PC-3 (cell line): ENCODE measurements at regions not wholly inside any gene's neighbourhood (a gene's known extent, or its start where the extent isn't known, plus 50 kb on each side); places are given as distances from the start of the nearest gene placed in this dataset.

Experiments used
- CTCF ChIP-seq: fragments of 300-600 bp; sonication (generic); conservative IDR thresholded peaks from 2 replicates; pipeline ENCODE4 v1.5.1; 2017; ENCODE audit warnings: antibody characterized with exemption, low read depth, mild to moderate bottlenecking, low read length
- EZH2 ChIP-seq: fragments of 300-600 bp; sonication (generic); IDR thresholded peaks from one replicate; pipeline ENCODE4 v1.6.1; 2017; ENCODE audit warnings: antibody characterized with exemption, mild to moderate bottlenecking, low read length; ENCODE audit not compliant: unreplicated experiment

DNA sequence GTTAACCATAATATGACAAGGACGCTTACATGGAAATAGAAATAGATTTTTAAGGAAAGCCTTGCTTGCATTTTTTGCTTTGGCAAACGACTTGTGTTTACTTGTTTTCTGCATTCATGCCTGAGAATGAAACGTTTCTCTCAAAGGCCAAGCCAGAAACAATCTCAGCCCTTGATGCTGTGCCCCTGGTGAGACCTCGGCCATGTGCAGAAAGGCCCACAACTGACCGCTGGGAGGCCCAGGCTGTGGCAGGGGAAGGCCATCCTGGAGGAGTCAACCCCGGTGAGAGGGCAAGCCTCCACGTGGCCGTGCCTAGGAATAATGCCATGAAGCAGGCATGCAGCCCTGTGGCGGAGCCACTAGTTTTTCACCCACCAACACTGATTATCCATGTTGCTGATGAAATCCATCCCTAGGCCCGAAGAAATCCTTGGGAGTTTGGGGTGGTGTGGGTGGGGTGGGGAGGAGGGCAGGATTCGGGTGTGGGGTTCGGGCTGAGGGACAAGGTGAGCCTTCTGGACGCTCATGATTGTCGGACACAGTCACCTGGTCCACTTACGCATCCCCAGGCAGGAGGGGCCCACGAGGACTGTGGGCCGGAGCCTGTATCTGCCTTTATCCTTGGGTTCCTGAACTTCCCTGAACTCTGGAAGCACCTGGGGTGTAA, 107.6 kb upstream of the APCDD1 start:
- no peak for TF ChIP-seq CTCF
- TF ChIP-seq EZH2, result no peak
